ENCODE measurements at regions not wholly inside any gene's neighbourhood (a gene's known extent, or its start where the extent isn't known, plus 50 kb on each side); places are given as distances from the start of the nearest gene placed in this dataset.

GRCh38 chr17:79465681-79466025 lies 145.2 kb downstream of the RBFOX3 start:
- no peak for DNase-seq (ENCODE audit: low read depth in 1 of 2, low spot score in 1 of 2)
- in situ Hi-C loops (cut with HindIII; ENCODE audit: low pct_unique_long_range_greater_than_20kb, low sequenced_read_pairs) = no loop called here
- no peak for TF ChIP-seq JUND (IDR thresholded peaks at IDR 0.05; ENCODE audit: low read depth)

GRCh38 chr17:79465011-79465680 lies 145.7 kb downstream of the RBFOX3 start:
- in situ Hi-C loops (cut with HindIII; ENCODE audit: low pct_unique_long_range_greater_than_20kb, low sequenced_read_pairs) = no loop called here
- DNase-seq (ENCODE audit: low read depth in 1 of 2, low spot score in 1 of 2) = no peak
- no peak for TF ChIP-seq JUND (IDR thresholded peaks at IDR 0.05; ENCODE audit: low read depth)

GRCh38 chr17:79464318-79465010 lies 146.4 kb downstream of the RBFOX3 start:
- in situ Hi-C loops (cut with HindIII; ENCODE audit: low pct_unique_long_range_greater_than_20kb, low sequenced_read_pairs) = no loop called here
- no peak for TF ChIP-seq JUND (IDR thresholded peaks at IDR 0.05; ENCODE audit: low read depth)
- DNase-seq (ENCODE audit: low read depth in 1 of 2, low spot score in 1 of 2) = no peak

- in situ Hi-C loops (cut with HindIII; ENCODE audit: low pct_unique_long_range_greater_than_20kb, low sequenced_read_pairs) = no loop called here
- no peak for DNase-seq (ENCODE audit: low read depth in 1 of 2, low spot score in 1 of 2)
- no peak for TF ChIP-seq JUND (IDR thresholded peaks at IDR 0.05; ENCODE audit: low read depth)
Measured at GRCh38 chr17:79463421-79464317, 147.2 kb downstream of the RBFOX3 start.

GRCh38 chr17:79461041-79461440 lies 149.8 kb downstream of the RBFOX3 start:
- no peak for TF ChIP-seq JUND (IDR thresholded peaks at IDR 0.05; ENCODE audit: low read depth)
- in situ Hi-C loops (cut with HindIII; ENCODE audit: low pct_unique_long_range_greater_than_20kb, low sequenced_read_pairs) = no loop called here
- no peak for DNase-seq (ENCODE audit: low read depth in 1 of 2, low spot score in 1 of 2)

- in situ Hi-C loops (cut with HindIII; ENCODE audit: low pct_unique_long_range_greater_than_20kb, low sequenced_read_pairs) = no loop called here
- TF ChIP-seq JUND (IDR thresholded peaks at IDR 0.05; ENCODE audit: low read depth) = no peak
- no peak for DNase-seq (ENCODE audit: low read depth in 1 of 2, low spot score in 1 of 2)
Measured at GRCh38 chr17:79459846-79460245, 151.0 kb downstream of the RBFOX3 start.

GRCh38 chr17:79459003-79459655 lies 151.7 kb downstream of the RBFOX3 start:
- in situ Hi-C loops (cut with HindIII; ENCODE audit: low pct_unique_long_range_greater_than_20kb, low sequenced_read_pairs) = no loop called here
- peak in 1 of 2 experiments; percentile 12 for DNase-seq (ENCODE audit: low read depth in 1 of 2, low spot score in 1 of 2)
- no peak for TF ChIP-seq JUND (IDR thresholded peaks at IDR 0.05; ENCODE audit: low read depth)

- no peak for TF ChIP-seq JUND (IDR thresholded peaks at IDR 0.05; ENCODE audit: low read depth)
- in situ Hi-C loops (cut with HindIII; ENCODE audit: low pct_unique_long_range_greater_than_20kb, low sequenced_read_pairs) = no loop called here
Measured at GRCh38 chr17:79458356-79458755, 152.5 kb downstream of the RBFOX3 start.

GRCh38 chr17:79457889-79458288 lies 153.0 kb downstream of the RBFOX3 start:
- in situ Hi-C loops (cut with HindIII; ENCODE audit: low pct_unique_long_range_greater_than_20kb, low sequenced_read_pairs) = no loop called here
- no peak for TF ChIP-seq JUND (IDR thresholded peaks at IDR 0.05; ENCODE audit: low read depth)
- DNase-seq (ENCODE audit: low read depth in 1 of 2, low spot score in 1 of 2) = no peak

More at GRCh38 chr17:79458356-79458755, 152.5 kb downstream of the RBFOX3 start:
- DNase-seq (ENCODE audit: low read depth in 1 of 2, low spot score in 1 of 2) = no peak

GRCh38 chr17:79457376-79457775 lies 153.5 kb downstream of the RBFOX3 start:
- no peak for DNase-seq (ENCODE audit: low read depth in 1 of 2, low spot score in 1 of 2)
- no peak for TF ChIP-seq JUND (IDR thresholded peaks at IDR 0.05; ENCODE audit: low read depth)
- in situ Hi-C loops (cut with HindIII; ENCODE audit: low pct_unique_long_range_greater_than_20kb, low sequenced_read_pairs) = no loop called here

GRCh38 chr17:79455636-79456035 lies 155.2 kb downstream of the RBFOX3 start:
- no peak for DNase-seq (ENCODE audit: low read depth in 1 of 2, low spot score in 1 of 2)
- in situ Hi-C loops (cut with HindIII; ENCODE audit: low pct_unique_long_range_greater_than_20kb, low sequenced_read_pairs) = no loop called here
- TF ChIP-seq JUND (IDR thresholded peaks at IDR 0.05; ENCODE audit: low read depth) = no peak

- DNase-seq (ENCODE audit: low read depth in 1 of 2, low spot score in 1 of 2) = no peak
- in situ Hi-C loops (cut with HindIII; ENCODE audit: low pct_unique_long_range_greater_than_20kb, low sequenced_read_pairs) = no loop called here
- TF ChIP-seq JUND (IDR thresholded peaks at IDR 0.05; ENCODE audit: low read depth) = no peak
Measured at GRCh38 chr17:79454826-79455225, 156.0 kb downstream of the RBFOX3 start.
